Epithelial cell of esophagus (primary cell): ENCODE measurements at regions not wholly inside any gene's neighbourhood (a gene's known extent, or its start where the extent isn't known, plus 50 kb on each side); places are given as distances from the start of the nearest gene placed in this dataset.
"Not testable (repeated sequence)": the region's sequence is repeated elsewhere in the genome, so short reads cannot be mapped to it uniquely, and the experiment has no call there.

Source experiments
- DNase-seq: peaks from one replicate; pipeline ENCODE4 v3.0.0; 2010; ENCODE audit warnings: low read depth
- H3K4me3 ChIP-seq: 2 replicates; pipeline ENCODE4 v1.5.1; 2011; ENCODE audit warnings: mild to moderate bottlenecking, low read length, control low read depth
- CTCF ChIP-seq: IDR thresholded peaks from 2 replicates; pipeline ENCODE4 v1.5.1; 2011; ENCODE audit warnings: low read depth, mild to moderate bottlenecking, low read length, control low read depth, inconsistent platforms; ENCODE audit not compliant: insufficient read depth; ENCODE audit errors: missing control alignments

GRCh38 chr7:13107291-13107690, 419.9 kb downstream of the ARL4A start:
- H3K4me3 ChIP-seq, result no peak overlapping the region
- no peak for TF ChIP-seq CTCF
- DNase-seq, result peak; percentile 86

GRCh38 chr7:13108061-13108460, 420.6 kb downstream of the ARL4A start:
- no peak for TF ChIP-seq CTCF
- peak; percentile 49 for DNase-seq

GRCh38 chr7:13109201-13109600, 421.8 kb downstream of the ARL4A start:
- DNase-seq, result no peak
- no peak overlapping the region for H3K4me3 ChIP-seq

More at GRCh38 chr7:13108061-13108460, 420.6 kb downstream of the ARL4A start:
- no peak overlapping the region for H3K4me3 ChIP-seq

GRCh38 chr7:13110107-13110506, 422.7 kb downstream of the ARL4A start:
- DNase-seq, result no peak
- TF ChIP-seq CTCF, result no peak
- H3K4me3 ChIP-seq, result no peak overlapping the region

More at GRCh38 chr7:13109201-13109600, 421.8 kb downstream of the ARL4A start:
- TF ChIP-seq CTCF, result no peak

GRCh38 chr7:13111230-13111629, 423.8 kb downstream of the ARL4A start:
- DNase-seq, result no peak
- H3K4me3 ChIP-seq, result no peak overlapping the region
- TF ChIP-seq CTCF, result no peak

- DNase-seq, result not testable (repeated sequence)
These were observed 426.8 kb downstream of the ARL4A start for GRCh38 chr7:13114240-13114639.

GRCh38 chr7:13115157-13115772, 427.8 kb downstream of the ARL4A start:
- no peak overlapping the region for H3K4me3 ChIP-seq
- TF ChIP-seq CTCF, result no peak
- no peak for DNase-seq

More at GRCh38 chr7:13114240-13114639, 426.8 kb downstream of the ARL4A start:
- not testable (repeated sequence) for H3K4me3 ChIP-seq
